Large intestine (tissue), 3 donors: ENCODE measurements at regions not wholly inside any gene's neighbourhood (a gene's known extent, or its start where the extent isn't known, plus 50 kb on each side); places are given as distances from the start of the nearest gene placed in this dataset.

Source experiments
- DNase-seq, 2 donors: peaks; one replicate each; pipeline versions ENCODE4 v3.0.0 to v3.0.0-alpha.2; 2013
- H3K27ac ChIP-seq: one replicate; pipeline ENCODE4 v1.5.1; 2013; ENCODE audit warnings: low read length
- H3K27me3 ChIP-seq: 2 replicates; pipeline ENCODE4 v1.6.1; 2013; ENCODE audit warnings: low read length; ENCODE audit not compliant: control insufficient read depth, insufficient read depth
- H3K36me3 ChIP-seq: 2 replicates; pipeline ENCODE4 v1.6.1; 2013; ENCODE audit warnings: low read length; ENCODE audit not compliant: control insufficient read depth, insufficient read depth
- H3K4me1 ChIP-seq: one replicate; pipeline ENCODE4 v1.6.1; 2013; ENCODE audit warnings: low read length; ENCODE audit not compliant: control insufficient read depth, insufficient read depth
- H3K4me3 ChIP-seq: one replicate; pipeline ENCODE4 v1.5.1; 2013; ENCODE audit warnings: low read length
- H3K9me3 ChIP-seq: one replicate; pipeline ENCODE4 v1.6.1; 2013; ENCODE audit warnings: mild to moderate bottlenecking, low read depth, low read length, moderate library complexity; ENCODE audit not compliant: control insufficient read depth
- WGBS: methylation state at CpG from one replicate; pipeline ENCODE4 v1.1.5; 2013; ENCODE audit warnings: low lambda C conversion rate; ENCODE audit not compliant: insufficient coverage; 5-methylcytosine and 5-hydroxymethylcytosine counted together

DNA sequence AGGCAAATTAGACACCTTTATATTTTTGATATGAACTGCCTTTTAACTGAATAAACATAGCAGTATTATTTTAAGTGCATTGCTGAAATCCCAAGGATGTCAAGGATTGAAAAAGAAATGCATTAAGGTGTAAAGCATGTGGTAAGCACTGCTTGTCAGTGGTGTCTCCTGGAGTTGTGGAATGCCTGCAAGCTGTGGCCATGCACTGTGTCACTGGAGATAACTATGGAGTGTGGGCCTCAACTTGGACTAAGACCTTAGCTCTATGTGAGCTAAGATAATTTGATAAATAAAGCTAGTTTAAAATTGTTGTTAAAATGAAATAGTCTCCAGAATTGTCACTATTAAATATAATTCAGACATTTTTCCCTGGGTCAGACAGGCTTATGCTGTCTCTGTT lies 156.6 kb upstream of the OPRM1 start:
- Histone ChIP-seq H3K4me3 (no peak overlapping the region), H3K27me3 (no peaks in the 10 kb centered on the region), H3K4me1 (peaks cover 4% of the 10 kb centered on the region), H3K9me3 (no peaks in the 10 kb centered on the region), H3K36me3 (no peaks in the 10 kb centered on the region), H3K27ac (peak overlapping the region; percentile 2)
- DNase-seq = peak; percentile 52 to 64

GRCh38 chr6:153873541-153873940 lies 165.5 kb upstream of the OPRM1 start:
- H3K27me3 ChIP-seq = no peaks in the 10 kb centered on the region
- WGBS = 86% methylated on average over 1 of the region's 3 CpGs
- H3K27ac ChIP-seq = no peak overlapping the region
- H3K36me3 ChIP-seq = no peaks in the 10 kb centered on the region
- no peak for DNase-seq
- H3K4me1 ChIP-seq = no peaks in the 10 kb centered on the region
- H3K4me3 ChIP-seq = no peak overlapping the region
- no peaks in the 10 kb centered on the region for H3K9me3 ChIP-seq

GRCh38 chr6:153872946-153873345 lies 166.1 kb upstream of the OPRM1 start:
- 100% methylated on average over 2 of the region's 2 CpGs for WGBS
- H3K9me3 ChIP-seq = no peaks in the 10 kb centered on the region
- DNase-seq = no peak

DNA sequence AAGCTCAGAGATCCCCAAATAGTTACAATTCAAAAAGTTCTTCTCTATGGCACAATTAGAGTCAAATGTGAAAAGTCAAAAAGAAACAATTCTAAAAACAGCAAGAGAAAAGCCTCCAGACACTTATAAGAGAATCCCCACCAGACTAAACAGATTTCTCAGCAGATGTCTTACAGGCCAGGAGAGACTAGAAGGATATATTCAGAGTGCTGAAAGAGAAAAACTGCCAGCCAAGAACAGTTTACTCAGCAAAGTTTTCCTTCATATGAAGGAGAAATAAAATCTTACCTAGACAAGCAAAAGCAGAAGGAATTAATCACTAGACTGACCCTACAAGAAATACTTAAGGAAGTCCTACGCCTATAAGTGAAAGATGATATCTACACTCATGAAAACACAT lies 176.1 kb upstream of the OPRM1 start:
- no peaks in the 10 kb centered on the region for H3K27me3 ChIP-seq
- no peaks in the 10 kb centered on the region for H3K4me1 ChIP-seq
- no peaks in the 10 kb centered on the region for H3K36me3 ChIP-seq
- H3K9me3 ChIP-seq = peaks cover 3% of the 10 kb centered on the region
- H3K27ac ChIP-seq = no peak overlapping the region
- no peak overlapping the region for H3K4me3 ChIP-seq
- no peak for DNase-seq
- no CpG with 5 or more reads among the region's 1 CpG for WGBS

More at GRCh38 chr6:153872946-153873345, 166.1 kb upstream of the OPRM1 start:
- Histone ChIP-seq H3K36me3 (no peaks in the 10 kb centered on the region), H3K4me1 (no peaks in the 10 kb centered on the region), H3K4me3 (no peak overlapping the region), H3K27ac (no peak overlapping the region), H3K27me3 (no peaks in the 10 kb centered on the region)

- H3K9me3 ChIP-seq = peaks cover 5% of the 10 kb centered on the region
- H3K4me3 ChIP-seq = no peak overlapping the region
- H3K4me1 ChIP-seq = no peaks in the 10 kb centered on the region
- no peak overlapping the region for H3K27ac ChIP-seq
- H3K36me3 ChIP-seq = no peaks in the 10 kb centered on the region
- no peak for DNase-seq
- no peaks in the 10 kb centered on the region for H3K27me3 ChIP-seq
Measured at GRCh38 chr6:153862139-153862538, 176.9 kb upstream of the OPRM1 start.

DNA sequence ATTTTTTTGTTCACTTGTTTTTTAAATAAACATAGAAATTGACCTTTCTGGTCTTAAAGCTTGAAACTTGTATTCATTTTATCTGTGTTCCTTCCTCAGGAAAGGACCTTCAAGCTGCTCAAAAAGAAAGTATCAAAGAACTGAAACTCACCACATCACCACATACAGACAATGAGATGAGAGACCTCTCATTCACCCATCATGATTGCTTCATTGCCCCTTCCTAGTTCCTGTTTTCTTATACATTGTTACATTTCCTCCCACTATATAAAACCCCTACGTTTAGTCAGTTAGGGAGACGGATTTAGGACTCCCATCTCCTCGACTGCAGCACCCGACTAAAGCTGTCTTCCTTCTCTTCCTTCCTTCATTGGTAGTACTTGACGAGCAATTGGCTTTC lies 180.5 kb upstream of the OPRM1 start:
- 83% methylated on average over 1 of the region's 5 CpGs for WGBS
- no peaks in the 10 kb centered on the region for H3K27me3 ChIP-seq
- H3K27ac ChIP-seq = no peak overlapping the region

GRCh38 chr6:153856929-153857376 lies 182.1 kb upstream of the OPRM1 start:
- WGBS = no CpG with 5 or more reads among the region's 24 CpGs
- Histone ChIP-seq H3K9me3 (peaks cover 7% of the 10 kb centered on the region), H3K4me3 (no peak overlapping the region), H3K27ac (no peak overlapping the region), H3K27me3 (no peaks in the 10 kb centered on the region), H3K36me3 (no peaks in the 10 kb centered on the region), H3K4me1 (no peaks in the 10 kb centered on the region)
- DNase-seq = no peak

More for the DNA sequence above, 180.5 kb upstream of the OPRM1 start:
- Histone ChIP-seq H3K4me3 (no peak overlapping the region), H3K4me1 (no peaks in the 10 kb centered on the region), H3K9me3 (peaks cover 10% of the 10 kb centered on the region), H3K36me3 (no peaks in the 10 kb centered on the region)
- DNase-seq = no peak

DNA sequence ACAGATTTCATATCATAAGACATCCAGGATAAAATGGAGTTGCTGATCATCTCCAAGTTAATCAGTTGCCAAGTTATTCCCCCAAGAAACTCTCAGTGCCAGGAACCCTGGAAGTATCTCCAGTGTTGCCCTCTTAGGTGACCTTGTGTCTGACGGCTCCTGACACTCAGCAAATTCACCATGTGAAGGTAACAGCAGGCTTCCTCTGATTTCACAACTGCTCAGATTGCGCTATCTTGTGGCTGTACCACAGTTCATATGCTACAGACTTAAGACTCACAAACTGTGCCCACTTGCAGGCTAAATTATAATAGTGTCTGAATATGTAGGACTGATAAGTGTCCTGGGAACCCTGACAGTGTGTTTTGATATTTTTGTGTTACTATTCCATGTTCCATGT lies 186.6 kb upstream of the OPRM1 start:
- Histone ChIP-seq H3K9me3 (peaks cover 6% of the 10 kb centered on the region), H3K27ac (peak overlapping the region; percentile 11), H3K4me3 (no peak overlapping the region), H3K4me1 (no peaks in the 10 kb centered on the region), H3K27me3 (no peaks in the 10 kb centered on the region), H3K36me3 (no peaks in the 10 kb centered on the region)
- peak; percentile 57 to 73 for DNase-seq
- WGBS = no CpG with 5 or more reads among the region's 2 CpGs

- DNase-seq = no peak
Measured at GRCh38 chr6:153852034-153852433, 187.0 kb upstream of the OPRM1 start.

GRCh38 chr6:153849072-153849779 lies 189.8 kb upstream of the OPRM1 start:
- WGBS = no CpG with 5 or more reads among the region's 1 CpG
- Histone ChIP-seq H3K4me1 (no peaks in the 10 kb centered on the region), H3K9me3 (no peaks in the 10 kb centered on the region), H3K36me3 (no peaks in the 10 kb centered on the region), H3K27ac (no peak overlapping the region), H3K4me3 (no peak overlapping the region), H3K27me3 (no peaks in the 10 kb centered on the region)
- DNase-seq = no peak

More at GRCh38 chr6:153852034-153852433, 187.0 kb upstream of the OPRM1 start:
- H3K36me3 ChIP-seq = no peaks in the 10 kb centered on the region
- peaks cover 4% of the 10 kb centered on the region for H3K9me3 ChIP-seq
- no peak overlapping the region for H3K4me3 ChIP-seq
- WGBS = no CpG with 5 or more reads among the region's 3 CpGs
- no peaks in the 10 kb centered on the region for H3K27me3 ChIP-seq
- H3K4me1 ChIP-seq = no peaks in the 10 kb centered on the region
- peak overlapping the region; percentile 11 for H3K27ac ChIP-seq

- 93% methylated on average over 3 of the region's 4 CpGs for WGBS
- no peak overlapping the region for H3K27ac ChIP-seq
- no peaks in the 10 kb centered on the region for H3K36me3 ChIP-seq
- H3K4me3 ChIP-seq = no peak overlapping the region
- no peaks in the 10 kb centered on the region for H3K4me1 ChIP-seq
- H3K9me3 ChIP-seq = no peaks in the 10 kb centered on the region
- no peak for DNase-seq
- H3K27me3 ChIP-seq = no peaks in the 10 kb centered on the region
Measured at GRCh38 chr6:153843420-153843819, 195.6 kb upstream of the OPRM1 start.
